WTC11 (cell line): ENCODE measurements at regions not wholly inside any gene's neighbourhood (a gene's known extent, or its start where the extent isn't known, plus 50 kb on each side); places are given as distances from the start of the nearest gene placed in this dataset.

Experiments used
- ATAC-seq: fragments of 200-7000 bp; cut with Tn5 transposase; 2 replicates; pipeline ENCODE4 v1.10.0; 2021; ENCODE audit warnings: mild to moderate bottlenecking, moderate library complexity
- CTCF ChIA-PET: fragments of 300-600 bp; sonication (Branson Sonifier 250); formaldehyde crosslinking; loops from one replicate; lab custom pipeline; 2021; ENCODE audit warnings: antibody characterized with exemption; lab: Charles Lee
- POLR2A ChIA-PET: fragments of 350-600 bp; sonication (Branson Sonifier 250); formaldehyde crosslinking; loops from one replicate; lab custom pipeline; 2021; ENCODE audit warnings: antibody characterized with exemption; lab: Charles Lee
- DNase-seq: peaks from one replicate; pipeline ENCODE4 v3.0.0; 2021; ENCODE audit warnings: low spot score
- H3K27ac Mint-ChIP-seq: 2 replicates; pipeline ENCODE4 v1.8.0; 2021; ENCODE audit warnings: mixed read lengths
- H3K27me3 Mint-ChIP-seq: 2 replicates; pipeline ENCODE4 v1.8.0; 2021; ENCODE audit warnings: low read depth, mild to moderate bottlenecking, moderate library complexity, mixed read lengths
- H3K36me3 Mint-ChIP-seq: 2 replicates; pipeline ENCODE4 v1.8.0; 2021; ENCODE audit warnings: mixed read lengths
- H3K4me1 Mint-ChIP-seq: 2 replicates; pipeline ENCODE4 v1.8.0; 2022; ENCODE audit warnings: mixed read lengths
- H3K4me3 Mint-ChIP-seq: 2 replicates; pipeline ENCODE4 v1.8.0; 2021; ENCODE audit warnings: mild to moderate bottlenecking, moderate library complexity, mixed read lengths
- H3K9me3 Mint-ChIP-seq: 2 replicates; pipeline ENCODE4 v1.8.0; 2021; ENCODE audit warnings: mixed read lengths
- AFF4 ChIP-seq: sonication (generic); formaldehyde crosslinking; IDR thresholded peaks from 2 replicates; pipeline ENCODE4 v1.8.1; 2023; ENCODE audit warnings: mild to moderate bottlenecking, missing genetic modification reagents, borderline replicate concordance
- CDX4 ChIP-seq: fragments of 250-450 bp; sonication (Bioruptor Pico); IDR thresholded peaks from 2 replicates; pipeline ENCODE4 v1.9.0; 2021; ENCODE audit warnings: moderate library complexity, mild to moderate bottlenecking, inconsistent platforms, borderline replicate concordance
- CREB1 ChIP-seq: sonication (generic); formaldehyde crosslinking; IDR thresholded peaks from 2 replicates; pipeline ENCODE4 v1.8.0; 2023; ENCODE audit warnings: mild to moderate bottlenecking, missing genetic modification reagents
- E2F5 ChIP-seq: sonication (generic); formaldehyde crosslinking; IDR thresholded peaks from 2 replicates; pipeline ENCODE4 v1.8.1; 2022; ENCODE audit warnings: mild to moderate bottlenecking, moderate library complexity, missing genetic modification reagents
- EMX1 ChIP-seq: fragments of 250-450 bp; sonication (Bioruptor Pico); IDR thresholded peaks from 2 replicates; pipeline ENCODE4 v1.8.0; 2021; ENCODE audit warnings: mild to moderate bottlenecking
- ERG ChIP-seq: fragments of 250-450 bp; sonication (Bioruptor Pico); IDR thresholded peaks from 2 replicates; pipeline ENCODE4 v1.8.0; 2021; ENCODE audit warnings: mild to moderate bottlenecking
- FOXJ3 ChIP-seq: sonication (generic); formaldehyde crosslinking; IDR thresholded peaks from 2 replicates; pipeline ENCODE4 v1.9.0; 2021; ENCODE audit warnings: missing genetic modification reagents, mild to moderate bottlenecking, borderline replicate concordance
- JUN ChIP-seq: sonication (generic); formaldehyde crosslinking; IDR thresholded peaks from 2 replicates; pipeline ENCODE4 v1.8.0; 2023; ENCODE audit warnings: mild to moderate bottlenecking, missing genetic modification reagents
- NFATC4 ChIP-seq: fragments of 250-450 bp; sonication (Bioruptor Pico); IDR thresholded peaks from 2 replicates; pipeline ENCODE4 v1.9.0; 2021; ENCODE audit warnings: mild to moderate bottlenecking
- NR2C2 ChIP-seq: sonication (generic); formaldehyde crosslinking; IDR thresholded peaks from 2 replicates; pipeline ENCODE4 v1.8.0; 2022; ENCODE audit warnings: mild to moderate bottlenecking, missing genetic modification reagents
- PRDM15 ChIP-seq: sonication (generic); formaldehyde crosslinking; IDR thresholded peaks from 2 replicates; pipeline ENCODE4 v1.8.0; 2022; ENCODE audit warnings: missing genetic modification reagents
- PRRX2 ChIP-seq: fragments of 250-450 bp; sonication (Bioruptor Pico); IDR thresholded peaks from 2 replicates; pipeline ENCODE4 v1.8.0; 2021; ENCODE audit warnings: mild to moderate bottlenecking
- RORB ChIP-seq: fragments of 250-450 bp; sonication (Bioruptor Pico); IDR thresholded peaks from 2 replicates; pipeline ENCODE4 v1.9.0; 2021; ENCODE audit warnings: mild to moderate bottlenecking
- SP1 ChIP-seq: sonication (generic); formaldehyde crosslinking; conservative IDR thresholded peaks from 2 replicates; pipeline ENCODE4 v1.8.1; 2022; ENCODE audit warnings: missing genetic modification reagents
- USF1 ChIP-seq: sonication (generic); formaldehyde crosslinking; IDR thresholded peaks from 2 replicates; pipeline ENCODE4 v1.8.0; 2022; ENCODE audit warnings: mild to moderate bottlenecking, missing genetic modification reagents
- USF2 ChIP-seq: sonication (generic); formaldehyde crosslinking; IDR thresholded peaks from 2 replicates; pipeline ENCODE4 v1.8.1; 2023; ENCODE audit warnings: mild to moderate bottlenecking, missing genetic modification reagents, moderate library complexity
- ZNF317 ChIP-seq: sonication (generic); formaldehyde crosslinking; IDR thresholded peaks from 2 replicates; pipeline ENCODE4 v1.8.1; 2023; ENCODE audit warnings: low read depth, mild to moderate bottlenecking, moderate library complexity, missing genetic modification reagents, borderline replicate concordance
- ZNF396 ChIP-seq: fragments of 250-450 bp; sonication (Bioruptor Pico); IDR thresholded peaks from 2 replicates; pipeline ENCODE4 v1.8.0; 2021; ENCODE audit warnings: mild to moderate bottlenecking, moderate library complexity, borderline replicate concordance

- Mint-ChIP-seq H3K4me1 (peaks cover 11% of the 10 kb centered on the region), H3K27ac (no peak overlapping the region), H3K36me3 (peaks cover 59% of the 10 kb centered on the region), H3K27me3 (peaks cover 14% of the 10 kb centered on the region), H3K9me3 (peaks cover 60% of the 10 kb centered on the region), H3K4me3 (no peak overlapping the region)
- DNase-seq = no peak
- no peak for TF ChIP-seq ZNF396 (CRISPR knock-in tag)
- no peak for TF ChIP-seq CREB1 (CRISPR knock-in tag)
- TF ChIP-seq SP1 (CRISPR knock-in tag) = no peak
- no peak for TF ChIP-seq NR2C2 (CRISPR knock-in tag)
- TF ChIP-seq PRRX2 (CRISPR knock-in tag) = no peak
- TF ChIP-seq RORB (CRISPR knock-in tag) = no peak
- TF ChIP-seq USF1 (CRISPR knock-in tag) = no peak
- TF ChIP-seq ERG = no peak
- no peak for TF ChIP-seq FOXJ3 (CRISPR knock-in tag)
- no peak for TF ChIP-seq NFATC4 (CRISPR knock-in tag)
- TF ChIP-seq E2F5 (CRISPR knock-in tag) = no peak
- no peak for TF ChIP-seq AFF4 (CRISPR knock-in tag)
- TF ChIP-seq ZNF317 (CRISPR knock-in tag) = no peak
- TF ChIP-seq EMX1 (CRISPR knock-in tag) = no peak
- no peak for TF ChIP-seq USF2 (CRISPR knock-in tag)
- TF ChIP-seq CDX4 (CRISPR knock-in tag) = no peak
- no peak for TF ChIP-seq PRDM15 (CRISPR knock-in tag)
- no peak for TF ChIP-seq JUN (CRISPR knock-in tag)
- POLR2A ChIA-PET = no interaction called here
- CTCF ChIA-PET = no interaction called here
- no peak for ATAC-seq
Observed at GRCh38 chr5:10049858-10050455, 199.7 kb downstream of the ATPSCKMT start.
